ENCODE measurements at regions not wholly inside any gene's neighbourhood (a gene's known extent, or its start where the extent isn't known, plus 50 kb on each side); places are given as distances from the start of the nearest gene placed in this dataset.
"Not testable (repeated sequence)": the region's sequence is repeated elsewhere in the genome, so short reads cannot be mapped to it uniquely, and the experiment has no call there.

DNA sequence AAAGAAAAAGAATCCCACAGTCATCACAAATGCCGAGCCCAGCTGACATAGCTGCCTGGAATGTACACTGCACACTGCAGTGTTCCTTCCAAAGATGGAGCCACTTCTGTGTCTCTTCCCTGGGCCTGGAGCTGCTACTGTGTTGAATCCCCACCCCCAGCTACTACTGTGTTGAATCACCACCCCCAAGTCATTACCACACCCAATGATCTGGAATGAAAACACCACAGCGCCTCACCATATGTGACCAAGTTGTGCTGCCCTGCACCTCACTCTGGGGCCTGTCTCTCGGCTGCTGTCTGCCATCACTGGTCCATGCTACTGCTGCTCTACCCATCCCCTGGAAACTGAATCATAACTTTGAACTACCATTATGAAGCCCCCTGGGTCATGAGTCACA lies 861.2 kb downstream of the UQCRFS1 start:
- Mint-ChIP-seq H3K4me1 (no peaks in the 10 kb centered on the region), H3K27me3 (no peaks in the 10 kb centered on the region), H3K4me3 (no peak overlapping the region), H3K9me3 (ENCODE audit: low read depth) (peaks cover 22% of the 10 kb centered on the region), H3K36me3 (no peaks in the 10 kb centered on the region), H3K27ac (no peak overlapping the region)
- DNase-seq (no peak), ATAC-seq (no peak)
- CTCF ChIA-PET, result no interaction called here

DNA sequence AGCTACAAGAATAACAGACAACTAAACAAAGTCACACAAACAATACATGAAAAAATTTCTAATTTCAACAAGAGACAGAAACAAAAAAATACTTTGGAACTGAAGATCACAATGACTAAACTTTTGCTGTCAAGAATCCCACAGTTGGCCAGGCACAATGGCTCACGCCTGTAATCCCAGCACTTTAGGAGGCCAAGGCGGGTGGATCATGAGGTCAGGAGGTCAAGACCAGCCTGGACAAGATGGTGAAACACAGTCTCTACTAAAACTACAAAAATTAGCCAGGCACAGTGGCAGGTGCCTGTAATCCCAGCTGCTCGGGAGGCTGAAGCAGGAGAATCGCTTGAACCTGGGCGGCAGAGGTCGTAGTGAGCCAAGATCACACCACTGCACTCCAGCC lies 861.6 kb downstream of the UQCRFS1 start:
- CTCF ChIA-PET, H3K4me3 Mint-ChIP-seq, H3K27ac Mint-ChIP-seq, H3K27me3 Mint-ChIP-seq, ATAC-seq, DNase-seq, H3K36me3 Mint-ChIP-seq, H3K4me1 Mint-ChIP-seq: not testable (repeated sequence)
- peaks cover 22% of the 10 kb centered on the region for H3K9me3 Mint-ChIP-seq (ENCODE audit: low read depth)

DNA sequence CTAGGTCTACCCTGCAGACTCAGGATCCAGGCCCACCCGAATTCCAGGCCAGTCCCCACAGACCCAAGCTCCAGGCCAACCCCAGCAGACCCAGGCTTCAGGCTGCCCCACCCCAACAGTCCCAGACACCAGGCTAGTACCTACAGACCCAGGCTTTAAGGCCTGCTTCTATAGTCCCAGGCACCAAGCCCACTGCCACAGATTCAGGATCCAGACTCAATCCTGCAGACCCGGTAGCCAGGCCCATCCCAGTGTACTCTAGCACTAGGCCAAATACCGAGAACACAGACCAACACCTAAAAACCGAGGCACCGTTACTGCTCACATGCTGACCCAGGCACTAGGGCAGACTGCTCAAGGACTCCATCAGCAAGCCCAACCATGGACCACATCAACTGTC lies 862.3 kb downstream of the UQCRFS1 start:
- Mint-ChIP-seq H3K27ac (no peak overlapping the region), H3K36me3 (no peaks in the 10 kb centered on the region), H3K9me3 (ENCODE audit: low read depth) (peaks cover 22% of the 10 kb centered on the region), H3K4me3 (no peak overlapping the region), H3K27me3 (no peaks in the 10 kb centered on the region), H3K4me1 (no peaks in the 10 kb centered on the region)
- CTCF ChIA-PET, result no interaction called here
- ATAC-seq (no peak), DNase-seq (no peak)

DNA sequence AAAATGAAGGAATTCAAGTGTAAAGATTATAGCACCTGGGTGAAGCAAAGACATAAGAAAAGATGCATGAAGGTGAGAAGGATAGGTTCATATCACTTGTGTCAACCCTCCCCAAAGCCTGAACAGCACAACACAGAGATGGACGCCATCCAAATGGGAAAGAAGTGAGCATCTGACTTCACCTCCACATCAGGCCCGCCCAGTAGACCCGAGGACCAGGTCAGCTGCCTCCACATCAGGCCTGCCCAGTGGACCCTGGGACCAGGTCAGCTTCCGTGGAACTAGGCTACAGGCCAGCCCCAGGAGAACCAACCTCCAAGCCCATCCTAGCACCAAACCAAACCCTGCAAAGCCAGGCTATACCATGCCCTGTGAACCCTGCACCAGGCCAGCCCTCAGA lies 862.9 kb downstream of the UQCRFS1 start:
- H3K36me3 Mint-ChIP-seq, result no peaks in the 10 kb centered on the region
- H3K27ac Mint-ChIP-seq, result no peak overlapping the region
- peaks cover 18% of the 10 kb centered on the region for H3K9me3 Mint-ChIP-seq (ENCODE audit: low read depth)
- DNase-seq (no peak), ATAC-seq (no peak)
- no peaks in the 10 kb centered on the region for H3K4me1 Mint-ChIP-seq
- CTCF ChIA-PET, result no interaction called here
- no peaks in the 10 kb centered on the region for H3K27me3 Mint-ChIP-seq
- H3K4me3 Mint-ChIP-seq, result no peak overlapping the region

DNA sequence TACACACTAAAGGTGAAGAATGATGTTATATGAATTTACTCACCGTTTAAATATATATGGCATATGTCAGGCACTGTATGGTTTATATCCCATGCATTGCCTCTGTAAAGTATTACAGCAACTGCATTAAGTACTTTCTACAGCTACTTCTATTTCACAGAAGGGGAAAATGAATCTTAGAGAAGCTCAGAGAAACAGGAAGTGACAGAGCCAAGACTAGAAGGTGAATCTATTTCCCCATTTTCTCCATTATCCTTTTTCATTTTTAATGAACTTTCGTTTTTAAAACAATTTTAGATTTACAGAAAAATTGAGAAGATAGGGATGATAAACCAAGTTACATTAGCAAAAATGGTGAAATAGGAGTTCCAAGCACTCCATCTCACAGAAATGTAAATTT lies 863.3 kb downstream of the UQCRFS1 start:
- Mint-ChIP-seq H3K36me3 (no peaks in the 10 kb centered on the region), H3K9me3 (ENCODE audit: low read depth) (peaks cover 18% of the 10 kb centered on the region), H3K27me3 (no peaks in the 10 kb centered on the region), H3K4me3 (no peak overlapping the region), H3K4me1 (no peaks in the 10 kb centered on the region), H3K27ac (no peak overlapping the region)
- CTCF ChIA-PET, result no interaction called here
- no peak for DNase-seq
- no peak for ATAC-seq

DNA sequence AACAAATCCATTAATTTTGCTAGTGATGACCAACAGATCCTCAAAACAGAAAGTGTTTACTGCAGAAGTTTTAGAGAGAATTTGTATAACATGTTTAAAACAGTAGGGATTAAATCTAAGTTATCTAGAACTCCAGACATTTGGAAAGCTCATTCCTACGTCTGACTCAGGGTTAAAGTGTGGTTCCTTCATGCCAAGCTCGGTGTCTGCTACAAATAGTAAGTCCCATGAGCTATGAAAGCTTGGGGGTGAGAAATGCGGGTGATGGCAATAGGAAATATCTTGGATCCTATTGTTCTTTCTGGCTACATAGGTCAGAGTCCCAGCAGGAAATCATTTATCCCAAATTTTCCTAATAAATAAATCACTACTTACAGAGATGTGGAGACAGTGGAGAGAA lies 867.1 kb downstream of the UQCRFS1 start:
- Mint-ChIP-seq H3K27ac (no peak overlapping the region), H3K4me3 (no peak overlapping the region), H3K4me1 (no peaks in the 10 kb centered on the region), H3K36me3 (no peaks in the 10 kb centered on the region), H3K9me3 (ENCODE audit: low read depth) (peaks cover 14% of the 10 kb centered on the region), H3K27me3 (no peaks in the 10 kb centered on the region)
- DNase-seq, result no peak
- no peak for ATAC-seq
- CTCF ChIA-PET, result interaction anchor here (1.8 kb wide), 1 partner anchor 11 kb away, joined by 4 read pairs; no protein-coding TSS in a partner anchor

DNA sequence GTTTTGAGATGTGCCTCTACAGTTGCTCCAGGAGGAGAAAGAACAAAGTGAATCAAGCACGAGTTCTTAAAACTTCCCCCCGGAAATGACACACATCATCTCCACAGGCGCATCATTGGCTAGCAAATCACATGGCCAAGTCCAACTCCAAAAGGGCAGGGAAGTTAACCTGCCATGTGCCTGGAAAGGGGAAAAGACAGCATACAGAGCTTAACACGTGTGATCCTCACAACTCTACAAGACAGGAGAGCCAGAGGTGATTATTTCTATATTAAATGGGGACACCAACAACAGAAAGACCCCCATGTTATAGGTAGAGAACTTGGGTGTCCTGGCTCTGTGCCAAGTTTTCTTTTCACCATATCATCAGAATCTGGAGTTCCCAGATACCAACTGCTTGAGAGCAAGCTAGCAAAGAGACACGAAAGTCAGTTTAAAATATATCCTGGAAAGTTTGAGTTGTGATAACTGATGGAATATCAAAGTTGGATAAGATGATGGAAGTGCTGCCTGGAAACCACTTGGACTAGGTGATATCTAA lies 871.1 kb downstream of the UQCRFS1 start:
- Mint-ChIP-seq H3K4me3 (no peak overlapping the region), H3K27ac (no peak overlapping the region), H3K4me1 (no peaks in the 10 kb centered on the region), H3K27me3 (no peaks in the 10 kb centered on the region), H3K9me3 (ENCODE audit: low read depth) (peaks cover 8% of the 10 kb centered on the region), H3K36me3 (no peaks in the 10 kb centered on the region)
- DNase-seq (no peak), ATAC-seq (no peak)
- CTCF ChIA-PET, result no interaction called here

DNA sequence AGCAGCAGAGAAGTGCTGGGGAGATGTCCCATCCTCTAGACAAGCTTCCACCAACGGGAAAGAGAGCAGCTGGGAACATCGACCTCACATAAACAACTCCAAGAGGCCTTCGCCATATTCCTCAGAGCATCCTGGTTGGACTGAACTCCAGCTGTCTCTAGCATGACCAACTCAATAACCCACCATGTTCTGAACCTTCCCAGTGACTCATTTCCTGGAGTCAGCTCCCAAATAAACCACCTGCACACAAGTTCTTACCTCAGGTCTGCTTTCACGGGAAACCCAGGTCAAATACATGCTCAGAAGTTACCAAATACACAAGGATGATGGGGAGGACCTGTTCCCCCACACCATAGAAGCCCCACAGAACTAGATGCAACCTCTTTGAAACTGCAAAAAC lies 878.5 kb downstream of the UQCRFS1 start:
- H3K4me3 Mint-ChIP-seq, result no peak overlapping the region
- peaks cover 8% of the 10 kb centered on the region for H3K9me3 Mint-ChIP-seq (ENCODE audit: low read depth)
- no peak for DNase-seq
- no peak overlapping the region for H3K27ac Mint-ChIP-seq
- no peaks in the 10 kb centered on the region for H3K27me3 Mint-ChIP-seq
- CTCF ChIA-PET, result no interaction called here
- no peaks in the 10 kb centered on the region for H3K36me3 Mint-ChIP-seq
- H3K4me1 Mint-ChIP-seq, result no peaks in the 10 kb centered on the region
- no peak for ATAC-seq

DNA sequence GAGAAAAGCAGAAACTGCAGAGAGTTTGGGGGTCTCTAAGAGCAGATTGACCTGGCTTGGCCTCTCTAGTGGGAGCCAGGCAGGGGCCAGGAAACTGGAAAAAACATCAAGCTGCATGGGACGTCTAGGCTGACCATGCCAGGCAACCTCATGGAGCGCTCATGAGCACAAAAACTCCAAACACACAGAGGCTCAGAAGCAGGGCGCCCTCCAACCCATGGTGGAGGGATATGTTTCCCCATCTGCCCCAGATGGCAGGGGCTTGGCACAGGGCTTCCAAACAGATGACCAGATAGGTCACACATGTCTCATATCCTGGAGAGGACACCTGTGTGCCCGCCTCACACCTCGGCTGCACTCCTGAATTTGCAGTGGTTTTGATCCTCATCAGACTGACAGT lies 879.0 kb downstream of the UQCRFS1 start:
- H3K4me3 Mint-ChIP-seq, result no peak overlapping the region
- peaks cover 8% of the 10 kb centered on the region for H3K9me3 Mint-ChIP-seq (ENCODE audit: low read depth)
- CTCF ChIA-PET, result no interaction called here
- no peak for ATAC-seq
- no peaks in the 10 kb centered on the region for H3K36me3 Mint-ChIP-seq
- H3K27ac Mint-ChIP-seq, result no peak overlapping the region
- H3K4me1 Mint-ChIP-seq, result no peaks in the 10 kb centered on the region
- no peaks in the 10 kb centered on the region for H3K27me3 Mint-ChIP-seq
- no peak for DNase-seq

DNA sequence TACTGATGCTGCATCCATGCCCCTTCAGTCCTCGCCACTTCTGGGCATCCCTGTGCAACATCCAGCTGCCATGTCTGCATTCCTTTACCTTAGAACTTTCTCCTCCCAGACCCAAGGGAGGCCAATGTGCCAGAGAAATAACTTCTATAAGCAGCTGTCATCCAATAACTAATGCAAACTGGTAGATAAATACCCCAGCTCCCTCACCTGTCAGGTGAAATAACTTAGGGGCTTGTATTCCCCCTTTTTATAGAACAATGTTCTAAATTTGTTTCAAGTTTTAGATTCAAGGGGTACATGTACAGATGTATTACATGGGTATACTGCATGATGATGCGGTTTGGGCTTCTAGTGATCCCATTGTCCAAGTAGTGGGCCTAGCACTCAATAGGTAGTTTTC lies 880.1 kb downstream of the UQCRFS1 start:
- CTCF ChIA-PET, result no interaction called here
- no peaks in the 10 kb centered on the region for H3K27me3 Mint-ChIP-seq
- H3K9me3 Mint-ChIP-seq (ENCODE audit: low read depth), result peaks cover 8% of the 10 kb centered on the region
- no peaks in the 10 kb centered on the region for H3K4me1 Mint-ChIP-seq
- DNase-seq, result no peak
- H3K4me3 Mint-ChIP-seq, result no peak overlapping the region
- ATAC-seq, result no peak
- H3K27ac Mint-ChIP-seq, result no peak overlapping the region
- no peaks in the 10 kb centered on the region for H3K36me3 Mint-ChIP-seq

DNA sequence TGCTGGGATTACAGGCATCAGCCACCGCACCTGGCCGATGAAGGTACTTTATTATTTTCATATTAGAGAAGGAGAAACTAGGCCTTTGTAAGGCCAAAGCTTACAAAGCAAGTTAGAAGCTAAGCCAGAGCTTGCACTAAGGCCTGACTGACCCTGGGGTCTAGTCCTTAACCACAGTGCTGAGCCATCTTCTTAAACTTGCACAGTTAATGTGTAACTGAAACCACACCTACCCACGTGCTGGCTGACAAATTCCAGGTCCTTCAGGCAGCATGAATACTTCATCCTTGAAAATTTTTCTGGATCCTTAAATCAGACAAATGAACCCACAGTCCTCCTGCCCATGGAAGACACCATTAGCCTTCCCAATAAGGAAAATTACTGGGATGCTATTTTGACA lies 880.6 kb downstream of the UQCRFS1 start:
- Mint-ChIP-seq H3K36me3 (no peaks in the 10 kb centered on the region), H3K4me3 (no peak overlapping the region), H3K27ac (no peak overlapping the region), H3K4me1 (no peaks in the 10 kb centered on the region), H3K9me3 (ENCODE audit: low read depth) (peaks cover 8% of the 10 kb centered on the region), H3K27me3 (no peaks in the 10 kb centered on the region)
- ATAC-seq (no peak), DNase-seq (no peak)
- CTCF ChIA-PET, result no interaction called here

DNA sequence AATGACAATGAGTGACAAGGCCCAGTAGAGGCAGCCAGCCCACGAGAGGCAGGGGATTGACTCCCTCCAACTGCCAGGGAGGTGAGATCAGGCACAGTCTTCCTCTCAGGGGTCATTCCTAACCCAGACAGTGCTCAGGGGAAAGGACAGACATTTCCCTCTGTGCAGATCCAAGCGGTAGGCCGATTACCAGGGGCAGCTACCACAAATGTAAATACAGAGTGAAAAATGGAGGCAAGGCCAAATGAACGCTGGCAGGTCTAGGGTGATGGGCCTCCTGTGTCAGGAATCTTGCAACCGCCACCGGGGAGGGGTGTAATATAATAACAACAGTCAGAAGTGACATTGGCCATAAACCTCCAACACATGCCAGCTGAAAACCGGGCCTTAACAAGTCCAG lies 881.4 kb downstream of the UQCRFS1 start:
- no peak overlapping the region for H3K4me3 Mint-ChIP-seq
- ATAC-seq (no peak), DNase-seq (no peak)
- H3K4me1 Mint-ChIP-seq, result no peaks in the 10 kb centered on the region
- CTCF ChIA-PET, result no interaction called here
- no peaks in the 10 kb centered on the region for H3K36me3 Mint-ChIP-seq
- H3K27ac Mint-ChIP-seq, result no peak overlapping the region
- no peaks in the 10 kb centered on the region for H3K27me3 Mint-ChIP-seq
- peaks cover 8% of the 10 kb centered on the region for H3K9me3 Mint-ChIP-seq (ENCODE audit: low read depth)

DNA sequence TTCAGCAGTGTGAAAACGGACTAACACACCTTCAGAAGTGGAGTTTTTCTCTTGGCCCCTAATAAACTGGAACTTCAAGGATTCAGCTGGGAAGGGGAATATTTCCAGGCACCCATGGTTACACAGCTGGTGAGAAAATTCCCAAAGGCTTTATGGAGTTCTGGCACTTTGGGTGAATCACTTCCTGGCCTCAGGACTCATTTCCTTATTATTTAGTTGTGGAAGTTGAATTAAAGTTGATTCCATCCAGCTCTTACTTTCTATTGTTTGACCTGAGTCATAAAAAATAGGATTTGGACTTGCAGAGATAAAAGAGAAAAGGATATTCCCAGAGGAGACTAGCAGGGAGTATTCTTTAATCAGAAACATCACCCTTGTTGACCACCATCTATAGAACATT lies 882.1 kb downstream of the UQCRFS1 start:
- CTCF ChIA-PET, result no interaction called here
- Mint-ChIP-seq H3K27me3 (no peaks in the 10 kb centered on the region), H3K36me3 (no peaks in the 10 kb centered on the region), H3K27ac (no peak overlapping the region), H3K4me3 (no peak overlapping the region), H3K4me1 (no peaks in the 10 kb centered on the region), H3K9me3 (ENCODE audit: low read depth) (peaks cover 4% of the 10 kb centered on the region)
- DNase-seq, result no peak
- no peak for ATAC-seq

DNA sequence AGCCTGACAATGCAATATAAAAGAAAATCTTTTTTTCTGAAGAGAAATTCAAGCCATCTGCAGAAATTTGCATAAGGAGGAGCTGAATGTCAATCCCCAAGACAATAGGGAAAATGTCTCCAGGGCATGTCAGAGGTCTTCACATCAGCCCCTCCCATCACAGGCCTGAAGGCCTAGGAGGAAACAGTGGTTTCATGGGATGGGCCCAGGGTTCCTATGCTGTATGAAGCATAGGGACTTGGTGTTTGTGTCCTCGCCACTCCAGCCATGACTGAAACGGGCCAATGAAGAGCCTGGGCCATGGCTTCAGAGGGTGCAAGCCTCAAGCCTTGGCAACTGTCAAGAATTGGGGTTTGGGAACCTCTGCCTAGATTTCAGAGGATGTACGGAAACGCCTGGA lies 883.5 kb downstream of the UQCRFS1 start:
- ATAC-seq (no peak), DNase-seq (no peak)
- CTCF ChIA-PET, result no interaction called here
- Mint-ChIP-seq H3K36me3 (no peaks in the 10 kb centered on the region), H3K9me3 (ENCODE audit: low read depth) (peaks cover 4% of the 10 kb centered on the region), H3K27ac (no peak overlapping the region), H3K4me3 (no peak overlapping the region), H3K27me3 (no peaks in the 10 kb centered on the region), H3K4me1 (no peaks in the 10 kb centered on the region)

DNA sequence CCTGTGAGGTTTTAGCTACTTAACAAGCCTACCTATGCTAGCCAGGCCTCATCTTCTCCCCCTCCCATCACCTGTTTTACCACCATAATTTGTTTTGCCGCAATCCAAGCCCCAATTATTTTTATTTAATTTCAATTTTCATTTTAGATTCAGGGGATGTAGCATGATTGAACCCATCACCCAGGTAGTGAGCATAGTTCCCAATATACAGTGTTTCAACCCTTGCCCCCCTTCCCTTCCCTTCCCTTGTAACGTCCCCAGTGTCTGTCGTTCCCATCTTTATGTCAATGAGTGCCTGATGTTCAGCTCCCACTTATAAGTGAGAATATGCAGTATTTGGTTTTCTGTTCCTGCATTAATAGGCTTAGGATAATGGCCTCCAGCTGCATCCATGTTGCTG lies 885.0 kb downstream of the UQCRFS1 start:
- H3K9me3 Mint-ChIP-seq (ENCODE audit: low read depth), result peaks cover 2% of the 10 kb centered on the region
- ATAC-seq (no peak), DNase-seq (no peak)
- no peaks in the 10 kb centered on the region for H3K4me1 Mint-ChIP-seq
- H3K4me3 Mint-ChIP-seq, result no peak overlapping the region
- H3K27me3 Mint-ChIP-seq, result no peaks in the 10 kb centered on the region
- CTCF ChIA-PET, result no interaction called here
- H3K36me3 Mint-ChIP-seq, result no peaks in the 10 kb centered on the region
- no peak overlapping the region for H3K27ac Mint-ChIP-seq
